ENCODE measurements at regions not wholly inside any gene's neighbourhood (a gene's known extent, or its start where the extent isn't known, plus 50 kb on each side); places are given as distances from the start of the nearest gene placed in this dataset.

- TF ChIP-seq CTCF (IDR thresholded peaks at IDR 0.05) = no peak
- TF ChIP-seq POLR2A (IDR thresholded peaks at IDR 0.05) = no peak
Observed at GRCh38 chr4:144463236-144463635, 182.7 kb upstream of the HHIP start.
